A549 (cell line): ENCODE measurements at regions not wholly inside any gene's neighbourhood (a gene's known extent, or its start where the extent isn't known, plus 50 kb on each side); places are given as distances from the start of the nearest gene placed in this dataset.

Experiments
- ATAC-seq, 2 experiments: fragments of 200-7000 bp in 1 of 2; fragments of >200 bp in 1 of 2; cut with Nextera tagmentation in 1 of 2; cut with Tn5 transposase in 1 of 2; 3 replicates each; pipeline versions ENCODE4 v1.8.0 to v1.9.1; 2018 to 2020; ENCODE audit warnings: mild to moderate bottlenecking in 1 of 2, moderate library complexity in 1 of 2
- CTCF ChIA-PET: fragments of 300-600 bp; sonication (Branson Sonifier 250); formaldehyde crosslinking; extraction: SDS; loops from one replicate; lab custom pipeline; 2021; ENCODE audit warnings: antibody characterized with exemption, inconsistent platforms; lab: Yijun Ruan, JAX
- POLR2A ChIA-PET: fragments of 350-600 bp; formaldehyde crosslinking; extraction: SDS; loops from one replicate; lab custom pipeline; 2021; ENCODE audit warnings: antibody characterized with exemption, inconsistent platforms; lab: Yijun Ruan, JAX
- DNase-seq, 2 experiments: peaks; one replicate each; pipeline versions ENCODE4 v3.0.0 to v3.0.0-alpha.2; 2011 to 2016; ENCODE audit warnings: low read depth in 1 of 2, low spot score in 1 of 2
- FAIRE-seq: peaks from 2 replicates; lab custom pipeline; 2011; peaks lifted over from hg19 to GRCh38; lab: Jason Lieb, UNC
- H3K27ac ChIP-seq, 2 experiments: fragments of >200 bp; sonication (Bioruptor Twin); formaldehyde crosslinking; 3 replicates each; pipeline ENCODE4 v1.5.1; 2016 to 2017
- H3K4me1 ChIP-seq: fragments of >200 bp; sonication (Bioruptor Twin); formaldehyde crosslinking; 3 replicates; pipeline ENCODE4 v1.6.1; 2016
- H3K4me2 ChIP-seq: fragments of >200 bp; sonication (Bioruptor Twin); formaldehyde crosslinking; 3 replicates; pipeline ENCODE4 v1.6.1; 2016
- H3K4me3 ChIP-seq: fragments of >200 bp; sonication (Bioruptor Twin); formaldehyde crosslinking; 3 replicates; pipeline ENCODE4 v1.5.1; 2016
- H3K9me3 ChIP-seq: fragments of >200 bp; sonication (Bioruptor Twin); formaldehyde crosslinking; 3 replicates; pipeline ENCODE4 v1.6.1; 2016
- BHLHE40 ChIP-seq: IDR thresholded peaks from 2 replicates; pipeline ENCODE4 v1.6.1; 2012; ENCODE audit warnings: low read depth, low read length, inconsistent platforms
- CBX2 ChIP-seq: fragments of 200-600 bp; sonication (generic); IDR thresholded peaks from 2 replicates; pipeline ENCODE4 v1.6.1; 2016; ENCODE audit warnings: low read depth, mild to moderate bottlenecking, borderline replicate concordance
- CBX8 ChIP-seq: fragments of 200-600 bp; sonication (generic); IDR thresholded peaks from 2 replicates; pipeline ENCODE4 v1.6.1; 2016
- CEBPB ChIP-seq, 2 experiments: fragments of >200 bp in 1 of 2; sonication (Bioruptor Twin) in 1 of 2; formaldehyde crosslinking in 1 of 2; IDR thresholded peaks; 2 replicates each; pipeline ENCODE4 v1.6.1; 2012 to 2016
- CHD2 ChIP-seq: fragments of 150-350 bp; IDR thresholded peaks from 2 replicates; pipeline ENCODE4 v1.6.1; 2014; ENCODE audit warnings: low read length; ENCODE audit not compliant: partially characterized antibody
- EP300 ChIP-seq, 2 experiments: fragments of >200 bp; sonication (Bioruptor Twin); formaldehyde crosslinking; IDR thresholded peaks; 2 replicates in 1 of 2; 3 replicates in 1 of 2; pipeline ENCODE4 v1.6.1; 2016 to 2017
- FOSB ChIP-seq: fragments of 250-450 bp; sonication (Bioruptor Pico); IDR thresholded peaks from 2 replicates; pipeline ENCODE4 v1.5.0; 2020; ENCODE audit warnings: mild to moderate bottlenecking, moderate library complexity
- FOSL2 ChIP-seq, 2 experiments: fragments of 450-650 bp in 1 of 2; fragments of >200 bp in 1 of 2; sonication (Bioruptor Twin) in 1 of 2; formaldehyde crosslinking; IDR thresholded peaks; 2 replicates each; pipeline versions ENCODE4 v1.5.0 to v1.6.1; 2016 to 2020; ENCODE audit warnings: mild to moderate bottlenecking in 1 of 2, moderate library complexity in 1 of 2
- HEYL ChIP-seq: fragments of 250-450 bp; sonication (Bioruptor Pico); IDR thresholded peaks from 2 replicates; pipeline ENCODE4 v1.8.0; 2021; ENCODE audit warnings: mild to moderate bottlenecking, moderate library complexity
- HOXA7 ChIP-seq: fragments of 250-450 bp; sonication (Bioruptor Pico); IDR thresholded peaks from 2 replicates; pipeline ENCODE4 v1.5.0; 2020; ENCODE audit warnings: mild to moderate bottlenecking, moderate library complexity
- HOXB5 ChIP-seq: fragments of 250-450 bp; sonication (Bioruptor Pico); IDR thresholded peaks from 2 replicates; pipeline ENCODE4 v1.5.0; 2020; ENCODE audit warnings: mild to moderate bottlenecking, moderate library complexity
- JUNB ChIP-seq: fragments of >200 bp; sonication (Bioruptor Twin); formaldehyde crosslinking; IDR thresholded peaks from 2 replicates; pipeline ENCODE4 v1.6.1; 2016
- NFE2L2 ChIP-seq: fragments of 150-350 bp; conservative IDR thresholded peaks from 2 replicates; pipeline ENCODE4 v1.6.1; 2014; ENCODE audit warnings: low read length
- NPAS2 ChIP-seq: fragments of 250-450 bp; sonication (Bioruptor Pico); IDR thresholded peaks from 2 replicates; pipeline ENCODE4 v1.8.0; 2022; ENCODE audit warnings: mild to moderate bottlenecking, moderate library complexity, borderline replicate concordance
- NR3C1 ChIP-seq: fragments of >200 bp; sonication (Bioruptor Twin); formaldehyde crosslinking; IDR thresholded peaks from 3 replicates; pipeline ENCODE4 v1.6.1; 2017
- POLR2A ChIP-seq: IDR thresholded peaks from 2 replicates; pipeline ENCODE4 v1.6.1; 2012; ENCODE audit warnings: mild to moderate bottlenecking, low read length
- RARB ChIP-seq: fragments of 250-450 bp; sonication (Bioruptor Pico); IDR thresholded peaks from 2 replicates; pipeline ENCODE4 v1.8.0; 2021; ENCODE audit warnings: mild to moderate bottlenecking, moderate library complexity
- RCOR1 ChIP-seq: fragments of 150-350 bp; IDR thresholded peaks from 2 replicates; pipeline ENCODE4 v1.6.1; 2014; ENCODE audit warnings: antibody characterized with exemption, low read length, low read depth
- RFX5 ChIP-seq: fragments of 450-650 bp; IDR thresholded peaks from 2 replicates; pipeline ENCODE4 v1.7.1; 2014; ENCODE audit warnings: antibody characterized with exemption, mild to moderate bottlenecking, moderate library complexity
- TP53 ChIP-seq: fragments of 250-450 bp; sonication (Bioruptor Pico); IDR thresholded peaks from 2 replicates; pipeline ENCODE4 v1.5.0; 2021; ENCODE audit warnings: mild to moderate bottlenecking, moderate library complexity
- ZC3H11A ChIP-seq: fragments of 450-650 bp; IDR thresholded peaks from 2 replicates; pipeline ENCODE4 v1.6.1; 2014; ENCODE audit warnings: antibody characterized with exemption, mild to moderate bottlenecking
- ZNF302 ChIP-seq: fragments of 250-450 bp; sonication (Bioruptor Pico); IDR thresholded peaks from 2 replicates; pipeline ENCODE4 v1.9.0; 2021; ENCODE audit warnings: inconsistent platforms, mild to moderate bottlenecking, moderate library complexity
- WGBS: methylation state at CpG from one replicate; pipeline ENCODE4 v1.1.6; 2017; ENCODE audit errors: missing lambda C conversion rate; 5-methylcytosine and 5-hydroxymethylcytosine counted together
- TF ChIP-seq, protein P1 (sequence below): IDR thresholded peaks from 2 replicates; pipeline ENCODE4 v1.6.1; 2012
- TF ChIP-seq, protein P2 (sequence below): fragments of 250-450 bp; sonication (Bioruptor Pico); IDR thresholded peaks from 2 replicates; pipeline ENCODE4 v1.5.0; 2020; ENCODE audit warnings: low read depth, mild to moderate bottlenecking, moderate library complexity
- TF ChIP-seq, protein P3 (sequence below): fragments of >200 bp; sonication (Bioruptor Twin); formaldehyde crosslinking; IDR thresholded peaks from 3 replicates; pipeline ENCODE4 v1.5.1; 2016
- TF ChIP-seq, protein P4 (sequence below): fragments of >200 bp; sonication (Bioruptor Twin); formaldehyde crosslinking; IDR thresholded peaks from 3 replicates; pipeline ENCODE4 v1.6.1; 2016
- TF ChIP-seq, protein P5 (sequence below): fragments of 150-350 bp; IDR thresholded peaks from 2 replicates; pipeline ENCODE4 v1.6.1; 2014; ENCODE audit warnings: low read depth, mild to moderate bottlenecking, low read length
- TF ChIP-seq, protein P6 (sequence below): fragments of 250-450 bp; sonication (Bioruptor Pico); IDR thresholded peaks from 2 replicates; pipeline ENCODE4 v1.5.0; 2021; ENCODE audit warnings: mild to moderate bottlenecking, moderate library complexity, borderline replicate concordance

DNA sequence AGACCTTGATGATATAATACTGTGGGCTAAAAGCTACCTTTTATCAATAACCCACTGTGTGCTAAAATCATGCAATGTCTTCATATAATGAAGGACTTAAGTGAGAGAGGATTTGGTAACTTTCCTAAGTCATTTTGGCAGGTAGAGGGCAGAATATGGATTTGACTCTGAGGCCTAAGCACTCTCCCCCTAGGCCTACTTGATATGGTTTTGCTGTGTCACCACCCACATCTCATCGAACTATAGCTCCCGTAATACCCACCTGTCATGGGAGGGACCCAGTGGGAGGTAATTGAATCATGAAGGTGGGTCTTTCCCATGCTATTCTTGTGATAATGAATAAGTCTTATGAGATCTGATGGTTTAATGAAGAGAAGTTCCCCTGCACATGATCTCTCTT, 229.7 kb downstream of the GBA3 start:
- no peak for DNase-seq
- Histone ChIP-seq H3K4me2 (no peak overlapping the region), H3K9me3 (no peaks in the 10 kb centered on the region), H3K4me3 (no peak overlapping the region)
- ChIA-PET POLR2A (no interaction called here), CTCF (no interaction called here)
- FAIRE-seq = no peak
- no peak for TF ChIP-seq RARB (CRISPR knock-in tag)
- TF ChIP-seq, protein P1, sequence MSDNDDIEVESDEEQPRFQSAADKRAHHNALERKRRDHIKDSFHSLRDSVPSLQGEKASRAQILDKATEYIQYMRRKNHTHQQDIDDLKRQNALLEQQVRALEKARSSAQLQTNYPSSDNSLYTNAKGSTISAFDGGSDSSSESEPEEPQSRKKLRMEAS = no peak
- TF ChIP-seq HOXA7 (CRISPR knock-in tag) = no peak
- TF ChIP-seq HOXB5 (CRISPR knock-in tag) = no peak
- no peak for TF ChIP-seq POLR2A
- TF ChIP-seq NPAS2 (CRISPR knock-in tag) = no peak
- no peak for TF ChIP-seq CHD2
- no peak for TF ChIP-seq JUNB
- TF ChIP-seq CBX8 = no peak
- no peak for TF ChIP-seq FOSL2 (IDR thresholded peaks at IDR 0.05)
- TF ChIP-seq FOSL2 (CRISPR knock-in tag; IDR thresholded peaks at IDR 0.05) = no peak
- TF ChIP-seq ZNF302 (CRISPR knock-in tag) = no peak
- TF ChIP-seq, all 56 proteins: peak for 0
- WGBS = 63% methylated on average over 2 of the region's 2 CpGs
- Histone ChIP-seq H3K4me1 (no peaks in the 10 kb centered on the region), H3K27ac (no peak overlapping the region)
- no peak for ATAC-seq

DNA sequence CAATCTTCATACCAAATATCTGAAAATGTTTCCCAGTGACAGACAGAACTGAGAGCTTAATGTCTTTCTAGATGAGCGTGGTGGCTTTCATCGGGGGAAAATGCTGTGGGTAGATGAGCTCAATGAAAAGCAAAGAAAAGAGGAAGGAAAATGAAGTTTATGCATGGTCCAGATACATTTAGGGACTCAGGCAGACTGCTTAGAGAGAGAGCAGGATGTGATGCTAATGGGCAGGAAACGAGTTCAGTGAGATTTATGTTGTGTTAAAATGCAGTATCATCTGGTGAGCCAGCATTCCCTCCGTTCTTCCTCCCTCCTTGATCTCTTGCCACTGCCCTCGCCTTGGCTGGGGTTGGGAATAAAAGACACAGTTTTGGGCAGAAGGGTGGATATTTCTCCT, 229.2 kb downstream of the GBA3 start:
- POLR2A ChIA-PET = no interaction called here
- Histone ChIP-seq H3K4me3 (no peak overlapping the region), H3K27ac (no peak overlapping the region), H3K4me1 (no peaks in the 10 kb centered on the region), H3K9me3 (no peaks in the 10 kb centered on the region), H3K4me2 (no peak overlapping the region)
- no peak for TF ChIP-seq RCOR1
- no peak for TF ChIP-seq ZC3H11A
- no peak for TF ChIP-seq NR3C1
- no peak for TF ChIP-seq NFE2L2
- TF ChIP-seq EP300 (IDR thresholded peaks at IDR 0.05) = no peak
- TF ChIP-seq NPAS2 (CRISPR knock-in tag) = no peak
- TF ChIP-seq CBX2 = no peak
- TF ChIP-seq, protein P2, sequence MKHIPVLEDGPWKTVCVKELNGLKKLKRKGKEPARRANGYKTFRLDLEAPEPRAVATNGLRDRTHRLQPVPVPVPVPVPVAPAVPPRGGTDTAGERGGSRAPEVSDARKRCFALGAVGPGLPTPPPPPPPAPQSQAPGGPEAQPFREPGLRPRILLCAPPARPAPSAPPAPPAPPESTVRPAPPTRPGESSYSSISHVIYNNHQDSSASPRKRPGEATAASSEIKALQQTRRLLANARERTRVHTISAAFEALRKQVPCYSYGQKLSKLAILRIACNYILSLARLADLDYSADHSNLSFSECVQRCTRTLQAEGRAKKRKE (CRISPR knock-in tag) = no peak
- TF ChIP-seq, protein P3, sequence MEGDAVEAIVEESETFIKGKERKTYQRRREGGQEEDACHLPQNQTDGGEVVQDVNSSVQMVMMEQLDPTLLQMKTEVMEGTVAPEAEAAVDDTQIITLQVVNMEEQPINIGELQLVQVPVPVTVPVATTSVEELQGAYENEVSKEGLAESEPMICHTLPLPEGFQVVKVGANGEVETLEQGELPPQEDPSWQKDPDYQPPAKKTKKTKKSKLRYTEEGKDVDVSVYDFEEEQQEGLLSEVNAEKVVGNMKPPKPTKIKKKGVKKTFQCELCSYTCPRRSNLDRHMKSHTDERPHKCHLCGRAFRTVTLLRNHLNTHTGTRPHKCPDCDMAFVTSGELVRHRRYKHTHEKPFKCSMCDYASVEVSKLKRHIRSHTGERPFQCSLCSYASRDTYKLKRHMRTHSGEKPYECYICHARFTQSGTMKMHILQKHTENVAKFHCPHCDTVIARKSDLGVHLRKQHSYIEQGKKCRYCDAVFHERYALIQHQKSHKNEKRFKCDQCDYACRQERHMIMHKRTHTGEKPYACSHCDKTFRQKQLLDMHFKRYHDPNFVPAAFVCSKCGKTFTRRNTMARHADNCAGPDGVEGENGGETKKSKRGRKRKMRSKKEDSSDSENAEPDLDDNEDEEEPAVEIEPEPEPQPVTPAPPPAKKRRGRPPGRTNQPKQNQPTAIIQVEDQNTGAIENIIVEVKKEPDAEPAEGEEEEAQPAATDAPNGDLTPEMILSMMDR = no peak
- CTCF ChIA-PET = no interaction called here
- FAIRE-seq = no peak
- DNase-seq = no peak
- ATAC-seq = no peak
- WGBS = 27% methylated on average over 5 of the region's 5 CpGs

DNA sequence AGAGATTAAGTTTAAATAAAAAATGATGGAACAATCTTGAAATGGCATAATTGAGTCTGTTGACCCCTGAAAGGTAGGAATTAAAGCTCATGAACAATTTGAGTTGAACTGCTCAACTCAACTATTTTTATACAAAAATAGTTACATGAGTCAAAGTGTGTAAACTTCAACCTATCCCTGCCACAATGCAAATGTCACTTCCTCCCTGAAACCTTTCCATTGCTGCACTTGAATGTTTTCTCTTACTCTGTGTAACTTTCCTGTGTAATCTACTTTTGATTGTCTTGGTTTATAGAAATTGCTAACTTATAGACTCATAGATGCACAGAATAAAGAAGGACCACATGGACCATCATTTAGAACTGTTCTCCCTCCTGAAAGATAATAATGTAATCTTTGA, 218.5 kb downstream of the GBA3 start:
- FAIRE-seq = no peak
- Histone ChIP-seq H3K4me1 (no peaks in the 10 kb centered on the region), H3K9me3 (no peaks in the 10 kb centered on the region), H3K27ac (no peak overlapping the region), H3K4me2 (no peak overlapping the region), H3K4me3 (no peak overlapping the region)
- ChIA-PET CTCF (no interaction called here), POLR2A (no interaction called here)
- DNase-seq = no peak
- ATAC-seq = no peak
- TF ChIP-seq, protein P4, sequence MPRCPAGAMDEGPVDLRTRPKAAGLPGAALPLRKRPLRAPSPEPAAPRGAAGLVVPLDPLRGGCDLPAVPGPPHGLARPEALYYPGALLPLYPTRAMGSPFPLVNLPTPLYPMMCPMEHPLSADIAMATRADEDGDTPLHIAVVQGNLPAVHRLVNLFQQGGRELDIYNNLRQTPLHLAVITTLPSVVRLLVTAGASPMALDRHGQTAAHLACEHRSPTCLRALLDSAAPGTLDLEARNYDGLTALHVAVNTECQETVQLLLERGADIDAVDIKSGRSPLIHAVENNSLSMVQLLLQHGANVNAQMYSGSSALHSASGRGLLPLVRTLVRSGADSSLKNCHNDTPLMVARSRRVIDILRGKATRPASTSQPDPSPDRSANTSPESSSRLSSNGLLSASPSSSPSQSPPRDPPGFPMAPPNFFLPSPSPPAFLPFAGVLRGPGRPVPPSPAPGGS = no peak
- no peak for TF ChIP-seq ZC3H11A
- TF ChIP-seq JUNB = no peak
- TF ChIP-seq, protein P5, sequence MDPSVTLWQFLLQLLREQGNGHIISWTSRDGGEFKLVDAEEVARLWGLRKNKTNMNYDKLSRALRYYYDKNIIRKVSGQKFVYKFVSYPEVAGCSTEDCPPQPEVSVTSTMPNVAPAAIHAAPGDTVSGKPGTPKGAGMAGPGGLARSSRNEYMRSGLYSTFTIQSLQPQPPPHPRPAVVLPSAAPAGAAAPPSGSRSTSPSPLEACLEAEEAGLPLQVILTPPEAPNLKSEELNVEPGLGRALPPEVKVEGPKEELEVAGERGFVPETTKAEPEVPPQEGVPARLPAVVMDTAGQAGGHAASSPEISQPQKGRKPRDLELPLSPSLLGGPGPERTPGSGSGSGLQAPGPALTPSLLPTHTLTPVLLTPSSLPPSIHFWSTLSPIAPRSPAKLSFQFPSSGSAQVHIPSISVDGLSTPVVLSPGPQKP = no peak
- no peak for TF ChIP-seq EP300 (IDR thresholded peaks at IDR 0.05)
- TF ChIP-seq TP53 (CRISPR knock-in tag) = no peak
- TF ChIP-seq CEBPB (IDR thresholded peaks at IDR 0.05) = no peak
- TF ChIP-seq RARB (CRISPR knock-in tag) = no peak
- TF ChIP-seq RFX5 = no peak
- no peak for TF ChIP-seq FOSL2 (IDR thresholded peaks at IDR 0.05)
- TF ChIP-seq FOSL2 (CRISPR knock-in tag; IDR thresholded peaks at IDR 0.05) = no peak
- TF ChIP-seq, protein P6, sequence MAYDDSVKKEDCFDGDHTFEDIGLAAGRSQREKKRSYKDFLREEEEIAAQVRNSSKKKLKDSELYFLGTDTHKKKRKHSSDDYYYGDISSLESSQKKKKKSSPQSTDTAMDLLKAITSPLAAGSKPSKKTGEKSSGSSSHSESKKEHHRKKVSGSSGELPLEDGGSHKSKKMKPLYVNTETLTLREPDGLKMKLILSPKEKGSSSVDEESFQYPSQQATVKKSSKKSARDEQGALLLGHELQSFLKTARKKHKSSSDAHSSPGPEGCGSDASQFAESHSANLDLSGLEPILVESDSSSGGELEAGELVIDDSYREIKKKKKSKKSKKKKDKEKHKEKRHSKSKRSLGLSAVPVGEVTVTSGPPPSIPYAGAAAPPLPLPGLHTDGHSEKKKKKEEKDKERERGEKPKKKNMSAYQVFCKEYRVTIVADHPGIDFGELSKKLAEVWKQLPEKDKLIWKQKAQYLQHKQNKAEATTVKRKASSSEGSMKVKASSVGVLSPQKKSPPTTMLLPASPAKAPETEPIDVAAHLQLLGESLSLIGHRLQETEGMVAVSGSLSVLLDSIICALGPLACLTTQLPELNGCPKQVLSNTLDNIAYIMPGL (CRISPR knock-in tag) = no peak
- no peak for TF ChIP-seq NFE2L2
- TF ChIP-seq FOSB (CRISPR knock-in tag) = no peak
- no peak for TF ChIP-seq BHLHE40
- TF ChIP-seq HEYL (CRISPR knock-in tag) = no peak
- no peak for TF ChIP-seq HOXB5 (CRISPR knock-in tag)
